Left ventricle myocardium inferior (tissue), 1 donor: ENCODE measurements at regions not wholly inside any gene's neighbourhood (a gene's known extent, or its start where the extent isn't known, plus 50 kb on each side); places are given as distances from the start of the nearest gene placed in this dataset.

ENCODE experiments used
- DNase-seq: peaks from one replicate; pipeline ENCODE4 v3.0.0-alpha.2; 2020
- H3K27ac ChIP-seq: fragments of 200-600 bp; replicated peaks from 2 replicates; pipeline ENCODE4 v1.8.0; 2021
- H3K27me3 ChIP-seq: fragments of 200-600 bp; 2 replicates; pipeline ENCODE4 v1.8.0; 2021; ENCODE audit warnings: low read depth
- H3K36me3 ChIP-seq: fragments of 200-600 bp; 2 replicates; pipeline ENCODE4 v1.8.0; 2021
- H3K4me1 ChIP-seq: fragments of 200-600 bp; 2 replicates; pipeline ENCODE4 v1.8.0; 2021
- H3K4me3 ChIP-seq: fragments of 200-600 bp; 2 replicates; pipeline ENCODE4 v1.8.0; 2021; ENCODE audit warnings: mild to moderate bottlenecking, moderate library complexity
- H3K9me3 ChIP-seq: fragments of 200-600 bp; replicated peaks from 2 replicates; pipeline ENCODE4 v1.8.0; 2021
- CTCF ChIP-seq: fragments of 200-600 bp; IDR thresholded peaks from 2 replicates; pipeline ENCODE4 v1.8.0; 2021; ENCODE audit warnings: antibody characterized with exemption, mild to moderate bottlenecking, borderline replicate concordance
- intact Hi-C: fragments of 100-400 bp; cut with micrococcal nuclease; formaldehyde crosslinking; loops from one replicate; pipeline ENCODE4 v1.11.0; 2022
- donor health status: DM: no; HTN: yes; CAD: no; lungs with severe emphysema.

GRCh38 chr2:194557993-194558392 lies 1099.0 kb upstream of the SLC39A10 start:
- H3K27ac ChIP-seq, result no peak overlapping the region
- H3K27me3 ChIP-seq, result no peaks in the 10 kb centered on the region
- H3K9me3 ChIP-seq, result peaks cover 19% of the 10 kb centered on the region
- no peak overlapping the region for H3K4me3 ChIP-seq
- H3K36me3 ChIP-seq, result no peaks in the 10 kb centered on the region
- no peak for TF ChIP-seq CTCF
- intact Hi-C loops, result no loop called here
- no peak for DNase-seq
- H3K4me1 ChIP-seq, result no peaks in the 10 kb centered on the region

- no peak for DNase-seq
- no peak overlapping the region for H3K27ac ChIP-seq
- no peak overlapping the region for H3K4me3 ChIP-seq
- intact Hi-C loops, result no loop called here
- TF ChIP-seq CTCF, result no peak
- no peaks in the 10 kb centered on the region for H3K27me3 ChIP-seq
- no peaks in the 10 kb centered on the region for H3K4me1 ChIP-seq
- no peaks in the 10 kb centered on the region for H3K36me3 ChIP-seq
- peaks cover 13% of the 10 kb centered on the region for H3K9me3 ChIP-seq
Observed at GRCh38 chr2:194556629-194557028, 1100.4 kb upstream of the SLC39A10 start.

GRCh38 chr2:194553980-194554379 lies 1103.0 kb upstream of the SLC39A10 start:
- no peak for DNase-seq
- intact Hi-C loops, result no loop called here
- Histone ChIP-seq H3K9me3 (no peaks in the 10 kb centered on the region), H3K36me3 (no peaks in the 10 kb centered on the region), H3K27ac (no peak overlapping the region), H3K4me1 (no peaks in the 10 kb centered on the region), H3K27me3 (no peaks in the 10 kb centered on the region), H3K4me3 (no peak overlapping the region)
- TF ChIP-seq CTCF, result no peak

- Histone ChIP-seq H3K27ac (no peak overlapping the region), H3K9me3 (no peaks in the 10 kb centered on the region), H3K4me1 (no peaks in the 10 kb centered on the region), H3K4me3 (no peak overlapping the region), H3K27me3 (no peaks in the 10 kb centered on the region), H3K36me3 (no peaks in the 10 kb centered on the region)
- intact Hi-C loops, result no loop called here
- DNase-seq, result no peak
- no peak for TF ChIP-seq CTCF
Observed at GRCh38 chr2:194550702-194551101, 1106.3 kb upstream of the SLC39A10 start.

GRCh38 chr2:194549387-194549786 lies 1107.6 kb upstream of the SLC39A10 start:
- no peak for DNase-seq
- Histone ChIP-seq H3K4me1 (no peaks in the 10 kb centered on the region), H3K4me3 (no peak overlapping the region), H3K27ac (no peak overlapping the region), H3K36me3 (no peaks in the 10 kb centered on the region), H3K9me3 (peaks cover 9% of the 10 kb centered on the region), H3K27me3 (no peaks in the 10 kb centered on the region)
- TF ChIP-seq CTCF, result no peak
- intact Hi-C loops, result no loop called here

- intact Hi-C loops, result no loop called here
- H3K4me1 ChIP-seq, result no peaks in the 10 kb centered on the region
- peaks cover 40% of the 10 kb centered on the region for H3K9me3 ChIP-seq
- no peak overlapping the region for H3K4me3 ChIP-seq
- H3K27ac ChIP-seq, result no peak overlapping the region
- no peak for DNase-seq
- H3K27me3 ChIP-seq, result no peaks in the 10 kb centered on the region
- TF ChIP-seq CTCF, result no peak
- no peaks in the 10 kb centered on the region for H3K36me3 ChIP-seq
Observed at GRCh38 chr2:194545978-194546377, 1111.0 kb upstream of the SLC39A10 start.
